ENCODE measurements at regions not wholly inside any gene's neighbourhood (a gene's known extent, or its start where the extent isn't known, plus 50 kb on each side); places are given as distances from the start of the nearest gene placed in this dataset.

GRCh38 chr3:68483601-68484000, 448.7 kb downstream of the TAFA4 start:
- Histone ChIP-seq H3K36me3 (ENCODE audit: control insufficient read depth, insufficient read depth, low read length) (no peaks in the 10 kb centered on the region), H3K4me3 (ENCODE audit: low read depth, low read length) (no peak overlapping the region), H3K27me3 (ENCODE audit: control insufficient read depth, insufficient read depth, low read length) (no peaks in the 10 kb centered on the region)
- FAIRE-seq = no peak
- no peak for TF ChIP-seq CTCF (IDR thresholded peaks at IDR 0.05; ENCODE audit: insufficient read depth, low read length, severe bottlenecking)
- no peak for DNase-seq (ENCODE audit: low read depth)

GRCh38 chr3:68483041-68483440, 449.3 kb downstream of the TAFA4 start:
- H3K4me3 ChIP-seq (ENCODE audit: low read depth, low read length) = no peak overlapping the region
- no peak for TF ChIP-seq CTCF (IDR thresholded peaks at IDR 0.05; ENCODE audit: insufficient read depth, low read length, severe bottlenecking)
- no peaks in the 10 kb centered on the region for H3K27me3 ChIP-seq (ENCODE audit: control insufficient read depth, insufficient read depth, low read length)
- no peaks in the 10 kb centered on the region for H3K36me3 ChIP-seq (ENCODE audit: control insufficient read depth, insufficient read depth, low read length)
- FAIRE-seq (no peak), DNase-seq (ENCODE audit: low read depth) (no peak)

GRCh38 chr3:68482565-68482964, 449.8 kb downstream of the TAFA4 start:
- FAIRE-seq (no peak), DNase-seq (ENCODE audit: low read depth) (no peak)
- no peak for TF ChIP-seq CTCF (IDR thresholded peaks at IDR 0.05; ENCODE audit: insufficient read depth, low read length, severe bottlenecking)
- no peaks in the 10 kb centered on the region for H3K27me3 ChIP-seq (ENCODE audit: control insufficient read depth, insufficient read depth, low read length)
- no peaks in the 10 kb centered on the region for H3K36me3 ChIP-seq (ENCODE audit: control insufficient read depth, insufficient read depth, low read length)
- H3K4me3 ChIP-seq (ENCODE audit: low read depth, low read length) = no peak overlapping the region

- H3K36me3 ChIP-seq (ENCODE audit: control insufficient read depth, insufficient read depth, low read length) = no peaks in the 10 kb centered on the region
- TF ChIP-seq CTCF (IDR thresholded peaks at IDR 0.05; ENCODE audit: insufficient read depth, low read length, severe bottlenecking) = no peak
- H3K4me3 ChIP-seq (ENCODE audit: low read depth, low read length) = no peak overlapping the region
- DNase-seq (ENCODE audit: low read depth) (no peak), FAIRE-seq (no peak)
- H3K27me3 ChIP-seq (ENCODE audit: control insufficient read depth, insufficient read depth, low read length) = no peaks in the 10 kb centered on the region
These were observed 452.6 kb downstream of the TAFA4 start for GRCh38 chr3:68479779-68480178.

- Histone ChIP-seq H3K27me3 (ENCODE audit: control insufficient read depth, insufficient read depth, low read length) (no peaks in the 10 kb centered on the region), H3K36me3 (ENCODE audit: control insufficient read depth, insufficient read depth, low read length) (no peaks in the 10 kb centered on the region), H3K4me3 (ENCODE audit: low read depth, low read length) (no peak overlapping the region)
- no peak for DNase-seq (ENCODE audit: low read depth)
- no peak for FAIRE-seq
- no peak for TF ChIP-seq CTCF (IDR thresholded peaks at IDR 0.05; ENCODE audit: insufficient read depth, low read length, severe bottlenecking)
These were observed 463.5 kb downstream of the TAFA4 start for GRCh38 chr3:68468695-68469375.

- FAIRE-seq = no peak
- H3K36me3 ChIP-seq (ENCODE audit: control insufficient read depth, insufficient read depth, low read length) = no peaks in the 10 kb centered on the region
- no peak overlapping the region for H3K4me3 ChIP-seq (ENCODE audit: low read depth, low read length)
- H3K27me3 ChIP-seq (ENCODE audit: control insufficient read depth, insufficient read depth, low read length) = no peaks in the 10 kb centered on the region
- DNase-seq (ENCODE audit: low read depth) = no peak
- TF ChIP-seq CTCF (IDR thresholded peaks at IDR 0.05; ENCODE audit: insufficient read depth, low read length, severe bottlenecking) = no peak
These were observed 464.9 kb downstream of the TAFA4 start for GRCh38 chr3:68467465-68467864.
